C4-2B (cell line): ENCODE measurements at regions not wholly inside any gene's neighbourhood (a gene's known extent, or its start where the extent isn't known, plus 50 kb on each side); places are given as distances from the start of the nearest gene placed in this dataset.

Source experiments
- CTCF ChIP-seq: fragments of 450-650 bp; conservative IDR thresholded peaks from 2 replicates; pipeline ENCODE4 v1.5.1; 2017; ENCODE audit warnings: mild to moderate bottlenecking
- ZFX ChIP-seq: fragments of 450-650 bp; IDR thresholded peaks from 2 replicates; pipeline ENCODE4 v1.6.1; 2017

- no peak for TF ChIP-seq CTCF
- TF ChIP-seq ZFX: no peak
These were observed 1261.1 kb downstream of the ROBO1 start for GRCh38 chr3:78506581-78507195.
